ENCODE measurements at regions not wholly inside any gene's neighbourhood (a gene's known extent, or its start where the extent isn't known, plus 50 kb on each side); places are given as distances from the start of the nearest gene placed in this dataset.

- ATAC-seq (no peak), DNase-seq (ENCODE audit: low read depth, low spot score) (no peak)
- TF ChIP-seq TCF7L2 (IDR thresholded peaks at IDR 0.05; ENCODE audit: low read depth, low read length) (no peak), REST (IDR thresholded peaks at IDR 0.05; ENCODE audit: insufficient read depth in 1 of 2, low read depth in 2 of 2, low read length in 1 of 2) (no peak), CTCF (IDR thresholded peaks at IDR 0.05) (no peak), POLR2AphosphoS5 (IDR thresholded peaks at IDR 0.05; ENCODE audit: low read depth, low read length) (no peak), SIN3A (IDR thresholded peaks at IDR 0.05; ENCODE audit: borderline replicate concordance, insufficient read depth, low read depth, low read length) (no peak)
- Histone ChIP-seq H3K27me3 (ENCODE audit: control insufficient read depth, insufficient read depth, low read length) (no peaks in the 10 kb centered on the region), H3K36me3 (ENCODE audit: control insufficient read depth, insufficient read depth, low read length) (no peaks in the 10 kb centered on the region), H3K4me3 (ENCODE audit: low read depth in 2 of 2, low read length in 2 of 2) (no peak overlapping the region), H3K9me3 (ENCODE audit: control insufficient read depth, insufficient read depth, low read depth, low read length) (no peaks in the 10 kb centered on the region), H3K27ac (ENCODE audit: low read length) (no peak overlapping the region), H3K4me1 (ENCODE audit: control insufficient read depth, insufficient read depth, low read length) (no peaks in the 10 kb centered on the region)
- BruUV-seq (replicated peaks): no TSS peak
- intact Hi-C loops (cut with micrococcal nuclease; ENCODE audit: unreplicated experiment): no loop called here
- POLR2A ChIA-PET: interaction anchor here (0.6 kb wide), 1 partner anchor 11 kb away, joined by 3 read pairs; no protein-coding TSS in a partner anchor
- in situ Hi-C loops (cut with HindIII; ENCODE audit: low pct_unique_long_range_greater_than_20kb, low sequenced_read_pairs): no loop called here
- CTCF ChIA-PET: no interaction called here
Observed at GRCh38 chr3:72624656-72625055, 223.6 kb downstream of the SHQ1 start.

- no peaks in the 10 kb centered on the region for H3K4me1 ChIP-seq (ENCODE audit: control insufficient read depth, insufficient read depth, low read length)
- no peak overlapping the region for H3K4me3 ChIP-seq (ENCODE audit: low read depth in 2 of 2, low read length in 2 of 2)
- ATAC-seq (no peak), DNase-seq (ENCODE audit: low read depth, low spot score) (no peak)
- no peaks in the 10 kb centered on the region for H3K36me3 ChIP-seq (ENCODE audit: control insufficient read depth, insufficient read depth, low read length)
- H3K27me3 ChIP-seq (ENCODE audit: control insufficient read depth, insufficient read depth, low read length): no peaks in the 10 kb centered on the region
- H3K9me3 ChIP-seq (ENCODE audit: control insufficient read depth, insufficient read depth, low read depth, low read length): no peaks in the 10 kb centered on the region
- ChIA-PET CTCF (no interaction called here), POLR2A (interaction anchor here (0.5 kb wide), 1 partner anchor 216 kb away, joined by 5 read pairs; no protein-coding TSS in a partner anchor)
- in situ Hi-C loops (cut with HindIII; ENCODE audit: low pct_unique_long_range_greater_than_20kb, low sequenced_read_pairs) (no loop called here), intact Hi-C loops (cut with micrococcal nuclease; ENCODE audit: unreplicated experiment) (no loop called here)
- no TSS peak for BruUV-seq (replicated peaks)
- no peak overlapping the region for H3K27ac ChIP-seq (ENCODE audit: low read length)
- TF ChIP-seq REST (IDR thresholded peaks at IDR 0.05; ENCODE audit: insufficient read depth in 1 of 2, low read depth in 2 of 2, low read length in 1 of 2) (no peak), POLR2AphosphoS5 (IDR thresholded peaks at IDR 0.05; ENCODE audit: low read depth, low read length) (no peak), TCF7L2 (IDR thresholded peaks at IDR 0.05; ENCODE audit: low read depth, low read length) (no peak), CTCF (IDR thresholded peaks at IDR 0.05) (no peak), SIN3A (IDR thresholded peaks at IDR 0.05; ENCODE audit: borderline replicate concordance, insufficient read depth, low read depth, low read length) (no peak)
Observed at GRCh38 chr3:72618739-72619138, 229.5 kb downstream of the SHQ1 start.
